ENCODE measurements at regions not wholly inside any gene's neighbourhood (a gene's known extent, or its start where the extent isn't known, plus 50 kb on each side); places are given as distances from the start of the nearest gene placed in this dataset.

DNA sequence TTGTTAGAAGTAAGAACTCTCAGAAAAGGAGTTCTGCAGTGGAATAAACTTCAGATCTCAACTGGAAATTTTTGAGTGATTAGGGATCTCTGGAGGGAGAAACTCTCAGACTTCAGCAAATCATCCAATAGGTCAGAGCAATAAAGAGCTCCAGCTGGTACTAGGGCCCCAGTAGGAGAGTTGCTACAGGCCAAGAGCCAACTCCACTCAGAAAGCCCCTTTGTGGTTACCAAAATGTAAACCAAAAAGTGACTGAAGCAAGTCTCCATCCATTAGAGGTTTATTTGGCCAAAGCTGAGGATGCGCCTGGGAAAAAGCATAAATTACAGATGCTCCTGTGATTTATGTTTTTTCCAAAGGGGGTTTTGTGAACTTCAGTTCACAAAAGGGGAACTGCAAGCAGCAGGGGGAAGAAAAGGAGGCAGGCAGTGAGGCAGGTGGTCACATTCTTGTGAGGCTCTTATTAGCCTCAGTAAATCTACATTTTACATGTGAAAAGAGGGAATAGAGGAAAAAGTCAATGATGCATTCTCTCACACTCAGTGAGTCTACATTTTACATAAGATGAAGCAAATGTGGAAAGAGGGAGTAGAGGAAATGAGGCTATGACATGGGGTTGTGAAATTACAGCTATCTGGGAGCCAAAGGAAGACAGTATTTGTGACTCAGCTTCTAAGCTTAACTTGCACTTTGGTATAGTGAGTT is 92.4 kb upstream of the DAZL start:
- no peak overlapping the region for H3K9ac ChIP-seq (ENCODE audit: low read depth in 1 of 2, low read length in 2 of 2)
- H3K9me3 ChIP-seq (ENCODE audit: control insufficient read depth in 4 of 4, low read length in 3 of 4) = no peaks in the 10 kb centered on the region
- H3K27ac ChIP-seq (ENCODE audit: low read depth in 1 of 2, low read length in 2 of 2) = no peak overlapping the region
- no peaks in the 10 kb centered on the region for H3K27me3 ChIP-seq (ENCODE audit: control insufficient read depth in 4 of 4, insufficient read depth in 4 of 4, low read length in 3 of 4)
- TF ChIP-seq RXRA (IDR thresholded peaks at IDR 0.05) = no peak
- TF ChIP-seq, protein P1, sequence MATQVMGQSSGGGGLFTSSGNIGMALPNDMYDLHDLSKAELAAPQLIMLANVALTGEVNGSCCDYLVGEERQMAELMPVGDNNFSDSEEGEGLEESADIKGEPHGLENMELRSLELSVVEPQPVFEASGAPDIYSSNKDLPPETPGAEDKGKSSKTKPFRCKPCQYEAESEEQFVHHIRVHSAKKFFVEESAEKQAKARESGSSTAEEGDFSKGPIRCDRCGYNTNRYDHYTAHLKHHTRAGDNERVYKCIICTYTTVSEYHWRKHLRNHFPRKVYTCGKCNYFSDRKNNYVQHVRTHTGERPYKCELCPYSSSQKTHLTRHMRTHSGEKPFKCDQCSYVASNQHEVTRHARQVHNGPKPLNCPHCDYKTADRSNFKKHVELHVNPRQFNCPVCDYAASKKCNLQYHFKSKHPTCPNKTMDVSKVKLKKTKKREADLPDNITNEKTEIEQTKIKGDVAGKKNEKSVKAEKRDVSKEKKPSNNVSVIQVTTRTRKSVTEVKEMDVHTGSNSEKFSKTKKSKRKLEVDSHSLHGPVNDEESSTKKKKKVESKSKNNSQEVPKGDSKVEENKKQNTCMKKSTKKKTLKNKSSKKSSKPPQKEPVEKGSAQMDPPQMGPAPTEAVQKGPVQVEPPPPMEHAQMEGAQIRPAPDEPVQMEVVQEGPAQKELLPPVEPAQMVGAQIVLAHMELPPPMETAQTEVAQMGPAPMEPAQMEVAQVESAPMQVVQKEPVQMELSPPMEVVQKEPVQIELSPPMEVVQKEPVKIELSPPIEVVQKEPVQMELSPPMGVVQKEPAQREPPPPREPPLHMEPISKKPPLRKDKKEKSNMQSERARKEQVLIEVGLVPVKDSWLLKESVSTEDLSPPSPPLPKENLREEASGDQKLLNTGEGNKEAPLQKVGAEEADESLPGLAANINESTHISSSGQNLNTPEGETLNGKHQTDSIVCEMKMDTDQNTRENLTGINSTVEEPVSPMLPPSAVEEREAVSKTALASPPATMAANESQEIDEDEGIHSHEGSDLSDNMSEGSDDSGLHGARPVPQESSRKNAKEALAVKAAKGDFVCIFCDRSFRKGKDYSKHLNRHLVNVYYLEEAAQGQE (IDR thresholded peaks at IDR 0.05) = no peak
- no peak for TF ChIP-seq JUND (IDR thresholded peaks at IDR 0.05)
- no peak for TF ChIP-seq GABPA (IDR thresholded peaks at IDR 0.05 in 1 of 2, conservative IDR thresholded peaks at IDR 0.05 in 1 of 2)
- no peak for TF ChIP-seq HNF4A (conservative IDR thresholded peaks at IDR 0.05)
- TF ChIP-seq FOXA1 (IDR thresholded peaks at IDR 0.05) = no peak
- TF ChIP-seq YY1 (IDR thresholded peaks at IDR 0.05) = no peak
- TF ChIP-seq SP1 (IDR thresholded peaks at IDR 0.05) = no peak
- no peak for TF ChIP-seq EGR1 (IDR thresholded peaks at IDR 0.05; ENCODE audit: low read depth in 2 of 2)
- TF ChIP-seq NR2F2 (IDR thresholded peaks at IDR 0.05) = no peak
- TF ChIP-seq, protein P2, sequence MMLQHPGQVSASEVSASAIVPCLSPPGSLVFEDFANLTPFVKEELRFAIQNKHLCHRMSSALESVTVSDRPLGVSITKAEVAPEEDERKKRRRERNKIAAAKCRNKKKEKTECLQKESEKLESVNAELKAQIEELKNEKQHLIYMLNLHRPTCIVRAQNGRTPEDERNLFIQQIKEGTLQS (IDR thresholded peaks at IDR 0.05) = no peak
- TF ChIP-seq, protein P3, sequence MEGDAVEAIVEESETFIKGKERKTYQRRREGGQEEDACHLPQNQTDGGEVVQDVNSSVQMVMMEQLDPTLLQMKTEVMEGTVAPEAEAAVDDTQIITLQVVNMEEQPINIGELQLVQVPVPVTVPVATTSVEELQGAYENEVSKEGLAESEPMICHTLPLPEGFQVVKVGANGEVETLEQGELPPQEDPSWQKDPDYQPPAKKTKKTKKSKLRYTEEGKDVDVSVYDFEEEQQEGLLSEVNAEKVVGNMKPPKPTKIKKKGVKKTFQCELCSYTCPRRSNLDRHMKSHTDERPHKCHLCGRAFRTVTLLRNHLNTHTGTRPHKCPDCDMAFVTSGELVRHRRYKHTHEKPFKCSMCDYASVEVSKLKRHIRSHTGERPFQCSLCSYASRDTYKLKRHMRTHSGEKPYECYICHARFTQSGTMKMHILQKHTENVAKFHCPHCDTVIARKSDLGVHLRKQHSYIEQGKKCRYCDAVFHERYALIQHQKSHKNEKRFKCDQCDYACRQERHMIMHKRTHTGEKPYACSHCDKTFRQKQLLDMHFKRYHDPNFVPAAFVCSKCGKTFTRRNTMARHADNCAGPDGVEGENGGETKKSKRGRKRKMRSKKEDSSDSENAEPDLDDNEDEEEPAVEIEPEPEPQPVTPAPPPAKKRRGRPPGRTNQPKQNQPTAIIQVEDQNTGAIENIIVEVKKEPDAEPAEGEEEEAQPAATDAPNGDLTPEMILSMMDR (IDR thresholded peaks at IDR 0.05; ENCODE audit: low read depth, low read length, missing input control) = no peak
- TF ChIP-seq, protein P4, sequence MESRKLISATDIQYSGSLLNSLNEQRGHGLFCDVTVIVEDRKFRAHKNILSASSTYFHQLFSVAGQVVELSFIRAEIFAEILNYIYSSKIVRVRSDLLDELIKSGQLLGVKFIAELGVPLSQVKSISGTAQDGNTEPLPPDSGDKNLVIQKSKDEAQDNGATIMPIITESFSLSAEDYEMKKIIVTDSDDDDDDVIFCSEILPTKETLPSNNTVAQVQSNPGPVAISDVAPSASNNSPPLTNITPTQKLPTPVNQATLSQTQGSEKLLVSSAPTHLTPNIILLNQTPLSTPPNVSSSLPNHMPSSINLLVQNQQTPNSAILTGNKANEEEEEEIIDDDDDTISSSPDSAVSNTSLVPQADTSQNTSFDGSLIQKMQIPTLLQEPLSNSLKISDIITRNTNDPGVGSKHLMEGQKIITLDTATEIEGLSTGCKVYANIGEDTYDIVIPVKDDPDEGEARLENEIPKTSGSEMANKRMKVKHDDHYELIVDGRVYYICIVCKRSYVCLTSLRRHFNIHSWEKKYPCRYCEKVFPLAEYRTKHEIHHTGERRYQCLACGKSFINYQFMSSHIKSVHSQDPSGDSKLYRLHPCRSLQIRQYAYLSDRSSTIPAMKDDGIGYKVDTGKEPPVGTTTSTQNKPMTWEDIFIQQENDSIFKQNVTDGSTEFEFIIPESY (IDR thresholded peaks at IDR 0.05) = no peak
- no peak for TF ChIP-seq FOXA2 (IDR thresholded peaks at IDR 0.05)
- TF ChIP-seq RAD21 (IDR thresholded peaks at IDR 0.05) = no peak
- no peak for TF ChIP-seq TAF1 (conservative IDR thresholded peaks at IDR 0.05)
- no peak for TF ChIP-seq HNF4G (IDR thresholded peaks at IDR 0.05)
- TF ChIP-seq, protein P5, sequence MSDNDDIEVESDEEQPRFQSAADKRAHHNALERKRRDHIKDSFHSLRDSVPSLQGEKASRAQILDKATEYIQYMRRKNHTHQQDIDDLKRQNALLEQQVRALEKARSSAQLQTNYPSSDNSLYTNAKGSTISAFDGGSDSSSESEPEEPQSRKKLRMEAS (IDR thresholded peaks at IDR 0.05) = no peak
- no peaks in the 10 kb centered on the region for H3K36me3 ChIP-seq (ENCODE audit: control insufficient read depth in 4 of 4, insufficient read depth in 3 of 4, low read depth in 1 of 4, low read length in 3 of 4)
- WGBS = 95% methylated on average over 1 of the region's 1 CpG
- H3K4me3 ChIP-seq (ENCODE audit: low read depth in 1 of 3, low read length in 3 of 3) = no peak overlapping the region
- DNase-seq (ENCODE audit: low spot score) = no peak
- no peaks in the 10 kb centered on the region for H3K4me1 ChIP-seq (ENCODE audit: control insufficient read depth in 4 of 4, insufficient read depth in 4 of 4, low read length in 3 of 4)

Data from liver (tissue), 8 donors.